Stimulated activated naive CD4-positive, alpha-beta T cell treated with Interleukin-2 at 50 U/mL for 16 hours (primary cell): ENCODE measurements at regions not wholly inside any gene's neighbourhood (a gene's known extent, or its start where the extent isn't known, plus 50 kb on each side); places are given as distances from the start of the nearest gene placed in this dataset.

Source experiments
- DNase-seq: peaks from one replicate; lab custom pipeline; 2025; lab: John Stamatoyannopoulos, UW

- no peak for DNase-seq
Measured at GRCh38 chr16:7097518-7097917, 235.1 kb upstream of the RBFOX1 start.

DNA sequence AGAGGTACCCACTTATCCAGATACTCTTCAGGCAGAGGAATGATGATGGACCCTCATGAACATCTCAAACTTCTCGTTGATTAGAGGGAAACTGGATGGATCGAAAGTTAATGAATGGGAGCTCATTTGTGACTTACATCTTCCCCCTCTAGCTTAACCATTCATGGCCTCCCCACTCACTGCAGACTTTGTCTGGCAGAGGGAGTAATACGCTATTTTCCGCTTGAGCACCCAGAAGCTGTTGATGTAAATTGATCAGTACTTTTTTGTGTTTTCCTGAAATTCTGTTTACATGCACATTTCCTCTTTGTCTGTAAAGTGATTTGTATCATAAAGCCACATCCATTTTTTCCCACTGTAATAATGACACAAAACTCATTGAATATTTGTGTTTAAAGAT is 239.1 kb upstream of the RBFOX1 start:
- DNase-seq: no peak

DNA sequence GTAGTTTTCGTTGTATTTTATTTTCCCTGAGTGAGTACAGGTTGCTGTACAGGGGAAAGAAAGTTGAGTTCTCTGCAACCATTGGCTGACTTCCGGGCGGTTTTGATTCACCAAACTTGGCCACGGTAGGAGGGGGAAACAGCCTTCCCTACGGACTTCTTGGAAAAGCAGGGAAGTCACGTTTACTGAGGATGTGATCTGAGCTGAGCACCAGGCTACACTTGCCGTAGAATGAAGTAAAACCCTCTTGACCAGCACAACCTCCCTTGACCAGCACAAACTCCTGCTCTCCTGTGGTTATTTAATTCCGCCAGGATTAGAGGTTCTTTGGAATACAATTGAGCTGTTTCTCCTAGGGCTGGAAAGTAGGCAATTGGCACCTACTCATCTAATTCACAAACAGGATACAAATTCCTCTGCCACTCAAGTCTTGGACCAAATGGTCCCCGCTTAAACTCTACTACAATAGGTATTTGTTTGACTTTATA is 242.0 kb upstream of the RBFOX1 start:
- no peak for DNase-seq

DNA sequence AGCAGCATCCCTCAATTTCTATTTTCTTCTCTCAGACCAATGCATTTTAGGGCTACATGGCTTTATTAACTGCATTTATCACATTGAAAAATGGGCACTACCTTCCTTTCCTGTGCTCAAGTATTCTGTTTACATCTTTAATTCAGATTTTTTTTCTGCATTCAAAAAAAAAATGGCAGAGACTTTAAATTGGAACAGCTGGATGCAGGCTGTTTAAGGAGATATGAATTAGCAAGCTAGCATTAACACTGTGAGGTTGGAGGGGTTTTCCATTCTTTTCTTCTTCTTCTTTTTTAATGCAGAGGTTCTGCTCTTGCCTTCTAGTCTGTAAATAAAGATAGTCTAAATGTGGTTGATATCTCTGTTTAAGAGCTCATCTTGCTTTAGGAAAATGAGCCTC is 242.9 kb upstream of the RBFOX1 start:
- DNase-seq: no peak

DNA sequence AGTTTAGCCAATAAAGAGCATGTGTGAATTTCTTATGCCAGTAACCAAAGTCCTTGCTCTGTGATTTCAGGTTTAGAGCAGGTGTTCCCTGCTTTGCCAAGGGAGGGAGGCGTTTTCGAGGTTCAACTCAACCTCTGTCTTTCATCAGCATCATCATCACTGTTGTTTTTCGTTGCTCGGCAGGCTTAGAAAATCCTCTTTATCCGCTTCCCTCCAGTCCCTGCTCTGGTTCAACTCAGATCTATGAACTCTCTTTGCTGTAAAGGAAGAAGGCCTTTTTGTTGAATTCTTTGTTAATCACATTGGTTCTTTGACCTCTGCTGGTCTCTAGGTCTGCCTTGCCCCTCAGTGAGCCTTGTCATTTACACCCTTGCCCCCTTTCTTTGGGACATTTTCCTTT is 243.9 kb upstream of the RBFOX1 start:
- DNase-seq: no peak

DNA sequence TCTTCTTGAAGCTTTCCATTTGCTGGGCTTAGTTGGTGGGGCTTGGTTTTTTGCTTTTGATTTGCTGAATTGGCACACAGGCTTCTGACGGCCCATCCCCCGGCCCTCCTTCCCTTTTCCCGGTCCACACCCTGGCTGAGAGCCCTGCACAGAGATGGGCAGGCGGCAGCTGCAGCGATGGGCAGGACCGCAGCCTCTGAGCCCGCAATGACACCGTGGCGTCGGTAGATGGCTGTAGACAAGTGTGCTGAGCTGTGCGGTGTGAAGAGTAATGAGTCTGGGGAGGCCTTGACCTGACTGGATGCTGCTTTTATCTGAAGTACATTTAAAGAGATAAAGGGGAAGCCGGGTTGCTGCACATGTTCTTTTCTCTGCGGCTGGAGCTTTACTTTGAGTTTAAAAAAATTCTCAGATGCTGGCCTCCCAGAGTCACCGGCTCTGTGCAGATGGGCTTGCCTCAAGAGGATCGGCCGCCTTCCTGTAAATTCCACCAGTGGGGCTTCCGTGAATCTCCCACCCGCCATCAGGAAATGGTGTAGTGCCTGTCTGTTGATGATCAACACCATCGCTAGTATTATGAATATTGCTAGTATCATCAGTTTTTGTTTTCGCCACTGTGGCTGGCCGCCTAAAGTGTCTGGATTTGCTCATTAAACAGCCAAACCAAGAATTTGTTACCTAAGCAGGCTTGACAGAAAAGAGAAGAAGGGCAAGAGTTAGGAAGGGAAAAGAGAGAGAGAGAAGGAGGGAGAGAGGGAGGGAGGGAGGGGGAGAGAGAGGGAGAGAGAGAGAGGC is 245.6 kb upstream of the RBFOX1 start:
- no peak for DNase-seq

- no peak for DNase-seq
Measured at GRCh38 chr16:7085776-7086175, 246.9 kb upstream of the RBFOX1 start.

DNA sequence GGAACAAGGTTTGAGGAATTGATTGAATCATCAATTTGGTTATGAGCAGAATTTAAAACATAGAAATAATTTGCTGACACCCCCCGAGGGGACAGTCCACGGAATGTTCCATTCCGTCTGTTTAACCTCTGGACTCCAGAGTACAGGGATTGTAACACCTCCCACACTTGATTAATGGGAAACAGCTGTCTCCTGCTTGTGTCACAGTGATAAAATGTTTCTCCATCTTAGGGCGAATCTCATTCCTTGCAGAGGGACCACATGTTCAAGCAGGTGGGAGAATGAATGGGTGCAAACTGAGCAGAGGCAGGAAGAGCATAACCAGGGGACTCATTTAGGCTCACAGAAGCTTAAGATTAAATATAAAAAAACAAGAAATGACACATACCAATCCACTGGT is 249.5 kb upstream of the RBFOX1 start:
- no peak for DNase-seq

GRCh38 chr16:7077636-7078035 is 255.0 kb upstream of the RBFOX1 start:
- no peak for DNase-seq

- no peak for DNase-seq
Measured at GRCh38 chr16:7074715-7075114, 257.9 kb upstream of the RBFOX1 start.

DNA sequence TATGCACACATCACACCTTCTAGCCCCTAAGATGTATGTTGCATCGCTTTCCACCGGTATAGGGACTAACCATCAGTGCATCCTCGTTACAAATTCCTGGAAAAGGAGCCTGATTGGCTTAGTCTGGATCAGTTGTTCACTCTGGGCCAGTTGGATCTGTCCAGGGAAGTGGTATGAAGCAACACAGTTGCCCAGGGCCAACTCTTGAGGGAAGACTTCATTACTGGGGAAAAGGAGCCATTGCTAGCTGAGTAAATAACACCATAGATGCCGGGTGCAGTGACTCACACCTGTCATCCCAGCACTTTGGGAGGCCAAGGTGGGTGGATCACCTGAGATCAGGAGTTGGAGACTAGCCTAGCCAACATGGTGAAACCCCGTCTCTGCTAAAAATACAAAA is 275.2 kb upstream of the RBFOX1 start:
- no peak for DNase-seq

- DNase-seq: no peak
Measured at GRCh38 chr16:7055443-7055842, 277.2 kb upstream of the RBFOX1 start.

DNA sequence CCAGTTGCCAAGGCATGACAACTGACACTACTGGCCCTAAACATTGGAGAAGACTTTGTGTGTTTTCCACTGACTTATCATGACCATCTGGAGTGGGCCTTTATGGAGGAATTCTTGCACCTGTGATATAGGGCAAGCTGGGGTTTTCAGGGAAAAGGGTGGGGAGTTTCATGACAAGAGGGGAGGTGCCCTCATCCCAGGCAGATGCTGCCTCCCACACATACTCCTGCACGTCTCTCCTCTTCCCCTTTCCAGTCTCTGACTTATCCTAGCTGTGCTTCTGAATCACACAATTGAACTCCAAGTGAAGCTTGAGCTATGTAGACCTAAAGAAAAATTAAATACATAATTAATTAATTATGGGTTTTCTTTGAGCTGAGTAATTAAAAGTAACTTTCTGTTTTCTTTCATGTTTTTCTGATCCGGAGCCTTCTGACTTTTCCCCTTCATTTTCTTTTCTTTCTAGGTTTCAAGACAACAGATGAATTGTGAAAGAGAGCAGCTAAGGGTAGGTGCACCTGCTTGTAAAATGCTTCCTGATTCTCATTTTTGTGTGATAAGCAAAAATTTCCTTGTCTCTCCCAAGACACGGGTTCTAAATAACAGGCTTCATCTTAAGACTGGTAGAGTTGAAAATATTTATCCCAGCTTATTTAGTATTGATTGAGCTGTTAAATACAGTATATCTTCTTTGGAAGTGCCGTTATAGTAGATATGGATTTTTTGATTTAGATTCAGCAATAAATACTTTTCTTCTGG is 280.9 kb upstream of the RBFOX1 start:
- no peak for DNase-seq

GRCh38 chr16:7044331-7044730 is 288.3 kb upstream of the RBFOX1 start:
- no peak for DNase-seq

GRCh38 chr16:7038475-7038874 is 294.2 kb upstream of the RBFOX1 start:
- no peak for DNase-seq

- no peak for DNase-seq
Measured at GRCh38 chr16:7037495-7037894, 295.1 kb upstream of the RBFOX1 start.

GRCh38 chr16:7031031-7031430 is 301.6 kb upstream of the RBFOX1 start:
- DNase-seq: no peak

DNA sequence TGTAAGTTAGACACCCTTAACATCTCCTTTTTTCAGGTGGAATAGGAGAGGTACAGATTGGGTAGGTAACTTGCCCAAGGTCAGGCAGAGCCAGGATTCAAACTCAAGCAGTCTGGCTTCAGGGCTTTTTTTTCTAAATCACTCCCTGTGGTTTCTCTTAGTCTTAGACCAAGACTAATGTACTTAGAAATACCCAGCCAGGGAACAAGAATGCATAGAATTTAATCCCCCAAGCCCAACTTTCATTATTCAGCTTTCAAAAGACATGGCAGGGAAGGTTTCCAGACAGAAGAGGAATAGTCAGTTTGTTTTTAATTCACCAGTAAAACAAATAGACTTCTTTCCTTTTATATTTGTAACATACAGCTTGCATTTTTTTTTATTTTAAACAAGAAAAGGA is 305.2 kb upstream of the RBFOX1 start:
- no peak for DNase-seq

GRCh38 chr16:7026639-7027038 is 306.0 kb upstream of the RBFOX1 start:
- no peak for DNase-seq

- no peak for DNase-seq
Measured at GRCh38 chr16:7025616-7026190, 306.9 kb upstream of the RBFOX1 start.

DNA sequence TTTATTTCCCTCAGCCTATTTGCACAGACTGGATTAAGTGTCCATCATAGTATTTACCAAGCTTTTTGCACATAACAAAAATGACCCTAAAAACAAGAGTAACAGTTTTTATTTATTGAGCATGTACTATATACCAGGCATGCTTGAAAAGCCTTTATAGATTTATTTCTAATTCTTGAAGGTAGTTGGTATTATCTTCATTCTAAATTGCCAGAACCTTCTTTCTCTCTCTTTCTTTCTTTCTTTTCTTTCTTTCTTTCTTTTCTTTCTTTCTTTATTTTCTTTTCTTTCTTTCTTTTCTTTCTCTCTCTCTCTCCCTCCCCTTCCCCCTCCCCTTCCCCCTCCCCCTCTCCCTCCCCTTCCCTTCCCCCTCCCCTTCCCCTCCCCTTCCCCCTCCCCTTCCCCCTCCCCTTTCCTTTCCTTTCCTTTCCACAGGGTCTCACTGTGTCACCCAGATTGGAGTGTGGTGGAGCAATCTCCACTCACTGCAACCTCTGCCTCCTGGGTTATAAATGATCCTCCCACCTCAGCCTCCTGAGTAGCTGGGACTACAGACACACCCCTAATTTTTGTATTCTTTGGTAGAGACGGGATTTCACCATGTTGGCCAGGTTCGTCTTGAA is 310.9 kb upstream of the RBFOX1 start:
- DNase-seq: no peak

DNA sequence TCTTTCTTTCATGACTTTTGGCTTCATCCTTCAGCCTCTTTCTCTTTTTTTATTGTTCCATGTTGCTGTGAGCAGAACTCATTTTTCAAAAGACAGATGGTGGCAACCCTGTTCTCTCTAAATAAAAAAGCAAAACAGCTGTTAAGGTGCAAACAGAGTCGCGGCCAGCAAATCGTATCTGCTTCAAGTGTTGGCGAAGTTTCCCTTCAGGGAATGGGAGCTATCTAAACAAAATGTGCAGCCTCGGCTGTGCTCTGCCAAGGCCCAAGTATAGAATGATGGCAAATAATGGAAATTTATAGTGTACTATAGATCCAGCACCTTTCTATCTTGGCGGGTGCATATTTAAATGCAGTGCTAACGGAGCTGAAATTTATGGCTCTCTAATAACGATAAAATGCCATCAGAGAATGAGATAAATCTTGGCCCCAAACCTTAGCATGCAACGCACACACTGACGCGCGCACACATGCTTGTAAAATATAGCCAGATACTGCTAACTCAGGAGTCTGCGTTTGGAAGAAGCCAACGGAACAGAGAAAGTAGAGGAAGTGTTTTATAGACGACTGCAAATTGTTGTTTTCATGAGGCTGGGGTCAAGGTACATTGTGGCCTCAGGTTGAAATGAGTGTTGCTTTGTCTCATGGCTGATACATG is 315.5 kb upstream of the RBFOX1 start:
- no peak for DNase-seq
